Liver (tissue), 3 donors: ENCODE measurements at regions not wholly inside any gene's neighbourhood (a gene's known extent, or its start where the extent isn't known, plus 50 kb on each side); places are given as distances from the start of the nearest gene placed in this dataset.

Experiments used
- ATF3 ChIP-seq: IDR thresholded peaks from 2 replicates; pipeline ENCODE4 v1.6.1; 2016; ENCODE audit warnings: antibody characterized with exemption
- CTCF ChIP-seq: fragments of 150-350 bp; IDR thresholded peaks from 2 replicates; pipeline ENCODE4 v1.5.1; 2017; ENCODE audit warnings: improper control_type of control experiment, low read depth, low read length; ENCODE audit not compliant: missing input control
- FOXA1 ChIP-seq: IDR thresholded peaks from 2 replicates; pipeline ENCODE4 v1.6.1; 2016; ENCODE audit warnings: antibody characterized with exemption
- GABPA ChIP-seq, 2 donors: IDR thresholded peaks in 1 of 2; conservative IDR thresholded peaks in 1 of 2; 2 replicates each; pipeline ENCODE4 v1.6.1; 2016; ENCODE audit warnings: antibody characterized with exemption in 2 of 2, mild to moderate bottlenecking in 1 of 2, moderate library complexity in 1 of 2
- HNF4A ChIP-seq, 2 donors: conservative IDR thresholded peaks; 2 replicates each; pipeline ENCODE4 v1.6.1; 2016; ENCODE audit warnings: antibody characterized with exemption in 2 of 2, mild to moderate bottlenecking in 2 of 2
- HNF4G ChIP-seq: IDR thresholded peaks from 2 replicates; pipeline ENCODE4 v1.6.1; 2016; ENCODE audit warnings: antibody characterized with exemption
- RAD21 ChIP-seq, 2 donors: IDR thresholded peaks; 2 replicates each; pipeline ENCODE4 v1.6.1; 2016; ENCODE audit warnings: antibody characterized with exemption in 2 of 2, mild to moderate bottlenecking in 2 of 2
- REST ChIP-seq: IDR thresholded peaks from 2 replicates; pipeline ENCODE4 v1.6.1; 2016; ENCODE audit warnings: antibody characterized with exemption, mild to moderate bottlenecking
- RXRA ChIP-seq, 2 donors: IDR thresholded peaks; 2 replicates each; pipeline ENCODE4 v1.6.1; 2017 to 2018; ENCODE audit warnings: antibody characterized with exemption in 2 of 2, mild to moderate bottlenecking in 1 of 2
- SP1 ChIP-seq: IDR thresholded peaks from 2 replicates; pipeline ENCODE4 v1.6.1; 2018; ENCODE audit warnings: antibody characterized with exemption, mild to moderate bottlenecking
- TAF1 ChIP-seq: conservative IDR thresholded peaks from 2 replicates; pipeline ENCODE4 v1.6.1; 2016; ENCODE audit warnings: antibody characterized with exemption, mild to moderate bottlenecking
- YY1 ChIP-seq: IDR thresholded peaks from 2 replicates; pipeline ENCODE4 v1.6.1; 2016; ENCODE audit warnings: antibody characterized with exemption, mild to moderate bottlenecking
- ZBTB33 ChIP-seq: IDR thresholded peaks from 2 replicates; pipeline ENCODE4 v1.6.1; 2016; ENCODE audit warnings: antibody characterized with exemption
- donor health status: healthy.
- donor health status: healthy.

- TF ChIP-seq TAF1, result no peak
- TF ChIP-seq YY1, result no peak
- TF ChIP-seq ZBTB33, result no peak
- no peak for TF ChIP-seq CTCF
- TF ChIP-seq REST, result no peak
- TF ChIP-seq FOXA1, result no peak
- no peak for TF ChIP-seq SP1
- no peak for TF ChIP-seq RXRA (IDR thresholded peaks at IDR 0.05)
- no peak for TF ChIP-seq ATF3
- no peak for TF ChIP-seq RAD21 (IDR thresholded peaks at IDR 0.05)
- TF ChIP-seq GABPA (IDR thresholded peaks at IDR 0.05 in 1 of 2, conservative IDR thresholded peaks at IDR 0.05 in 1 of 2), result no peak
- no peak for TF ChIP-seq HNF4G
- no peak for TF ChIP-seq HNF4A (conservative IDR thresholded peaks at IDR 0.05)
Measured at GRCh38 chr4:170741856-170742255, 652.1 kb upstream of the AADAT start.
